HEK293T (cell line): ENCODE measurements at regions not wholly inside any gene's neighbourhood (a gene's known extent, or its start where the extent isn't known, plus 50 kb on each side); places are given as distances from the start of the nearest gene placed in this dataset.

ENCODE experiments used
- ELF4 ChIP-seq: fragments of 450-650 bp; IDR thresholded peaks from 2 replicates; pipeline ENCODE4 v1.6.1; 2017; ENCODE audit warnings: antibody characterized with exemption
- FOXA1 ChIP-seq: fragments of 450-650 bp; IDR thresholded peaks from 2 replicates; pipeline ENCODE4 v1.6.1; 2016; ENCODE audit warnings: mild to moderate bottlenecking
- FOXK2 ChIP-seq: fragments of 450-650 bp; IDR thresholded peaks from 2 replicates; pipeline ENCODE4 v1.6.1; 2016; ENCODE audit warnings: mild to moderate bottlenecking
- LEF1 ChIP-seq: fragments of 450-650 bp; IDR thresholded peaks from 2 replicates; pipeline ENCODE4 v1.6.1; 2017; ENCODE audit warnings: mild to moderate bottlenecking, borderline replicate concordance
- SP1 ChIP-seq: fragments of 450-650 bp; IDR thresholded peaks from 2 replicates; pipeline ENCODE4 v1.6.1; 2017
- SUZ12 ChIP-seq: fragments of 450-650 bp; IDR thresholded peaks from 2 replicates; pipeline ENCODE4 v1.6.1; 2016; ENCODE audit warnings: mild to moderate bottlenecking
- TARDBP ChIP-seq: fragments of 450-650 bp; IDR thresholded peaks from 2 replicates; pipeline ENCODE4 v1.6.1; 2016
- TF ChIP-seq, protein P1 (sequence below): fragments of 450-650 bp; IDR thresholded peaks from 2 replicates; pipeline ENCODE4 v1.6.1; 2016

DNA sequence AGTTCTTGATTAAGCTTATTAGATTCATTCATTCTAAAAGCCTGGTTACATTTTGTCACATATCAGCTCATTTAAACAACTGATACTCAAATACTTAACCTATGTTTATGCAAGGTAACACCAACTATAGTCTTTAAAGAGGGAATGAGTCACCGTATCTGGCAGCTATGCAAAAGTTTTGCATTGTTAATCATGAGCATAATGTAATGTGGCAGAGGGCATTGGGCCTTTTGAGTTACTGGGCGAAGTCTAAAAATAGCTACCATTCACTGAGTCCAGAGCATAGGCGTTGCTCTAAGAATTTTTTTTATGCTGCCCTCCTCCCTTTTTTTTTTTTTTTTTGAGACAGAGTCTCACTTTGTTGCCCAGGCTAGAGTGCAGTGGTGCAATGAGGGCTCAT, 277.7 kb upstream of the ZNF717 start:
- TF ChIP-seq SUZ12 = no peak
- no peak for TF ChIP-seq LEF1
- no peak for TF ChIP-seq SP1
- TF ChIP-seq TARDBP = no peak
- TF ChIP-seq, protein P1, sequence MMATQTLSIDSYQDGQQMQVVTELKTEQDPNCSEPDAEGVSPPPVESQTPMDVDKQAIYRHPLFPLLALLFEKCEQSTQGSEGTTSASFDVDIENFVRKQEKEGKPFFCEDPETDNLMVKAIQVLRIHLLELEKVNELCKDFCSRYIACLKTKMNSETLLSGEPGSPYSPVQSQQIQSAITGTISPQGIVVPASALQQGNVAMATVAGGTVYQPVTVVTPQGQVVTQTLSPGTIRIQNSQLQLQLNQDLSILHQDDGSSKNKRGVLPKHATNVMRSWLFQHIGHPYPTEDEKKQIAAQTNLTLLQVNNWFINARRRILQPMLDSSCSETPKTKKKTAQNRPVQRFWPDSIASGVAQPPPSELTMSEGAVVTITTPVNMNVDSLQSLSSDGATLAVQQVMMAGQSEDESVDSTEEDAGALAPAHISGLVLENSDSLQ = no peak
- TF ChIP-seq FOXA1 = no peak
- no peak for TF ChIP-seq ELF4
- TF ChIP-seq FOXK2 = no peak
